GM18873 (cell line): ENCODE measurements at regions not wholly inside any gene's neighbourhood (a gene's known extent, or its start where the extent isn't known, plus 50 kb on each side); places are given as distances from the start of the nearest gene placed in this dataset.

Source experiments
- ATAC-seq: cut with Tn5 transposase; IDR thresholded peaks from one replicate; pipeline ENCODE4 v1.9.1; 2021; ENCODE audit warnings: mild to moderate bottlenecking, moderate library complexity, moderate number of reproducible peaks; ENCODE audit not compliant: unreplicated experiment, low FRiP score

DNA sequence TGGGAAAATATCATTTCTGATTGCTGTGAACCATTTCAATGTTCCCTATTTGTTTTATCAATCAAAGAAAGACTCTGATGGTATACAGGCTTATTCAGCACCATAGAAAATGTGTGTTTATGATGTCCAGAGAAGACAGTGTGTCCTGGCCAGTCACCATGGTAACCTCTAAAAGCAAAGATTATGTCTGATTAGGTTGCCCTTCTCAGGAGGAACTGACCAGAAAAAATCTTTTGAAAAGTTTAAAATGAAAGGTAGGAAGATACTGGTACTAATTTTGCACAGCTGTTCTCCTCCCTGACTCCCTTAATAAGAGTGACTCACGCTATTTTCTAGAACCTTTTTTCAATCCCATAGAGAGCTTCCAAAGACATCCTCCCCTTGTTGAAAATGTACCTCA is 391.8 kb upstream of the DCN start:
- ATAC-seq, result no peak

- ATAC-seq, result no peak
These were observed 390.3 kb upstream of the DCN start for GRCh38 chr12:91572869-91573268.

DNA sequence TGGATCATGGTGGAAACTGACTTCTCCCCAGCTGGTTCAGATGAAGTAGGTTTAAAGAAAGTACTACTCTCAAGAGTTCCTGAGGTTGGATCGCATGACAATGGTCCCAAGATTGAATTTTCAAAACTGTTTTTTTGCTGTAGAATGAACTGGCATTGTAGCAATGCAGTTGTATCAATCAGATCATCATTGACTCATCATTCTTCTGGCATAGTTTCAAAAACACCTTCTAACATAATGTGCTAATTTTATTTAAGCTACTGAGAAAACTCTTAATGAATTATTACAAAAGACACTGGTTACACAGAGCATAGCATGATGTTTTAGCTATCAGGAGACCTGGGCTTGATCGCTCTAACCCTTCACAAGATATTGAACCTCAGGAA is 384.5 kb upstream of the DCN start:
- ATAC-seq, result no peak

GRCh38 chr12:91566328-91567099 is 383.9 kb upstream of the DCN start:
- ATAC-seq, result no peak

DNA sequence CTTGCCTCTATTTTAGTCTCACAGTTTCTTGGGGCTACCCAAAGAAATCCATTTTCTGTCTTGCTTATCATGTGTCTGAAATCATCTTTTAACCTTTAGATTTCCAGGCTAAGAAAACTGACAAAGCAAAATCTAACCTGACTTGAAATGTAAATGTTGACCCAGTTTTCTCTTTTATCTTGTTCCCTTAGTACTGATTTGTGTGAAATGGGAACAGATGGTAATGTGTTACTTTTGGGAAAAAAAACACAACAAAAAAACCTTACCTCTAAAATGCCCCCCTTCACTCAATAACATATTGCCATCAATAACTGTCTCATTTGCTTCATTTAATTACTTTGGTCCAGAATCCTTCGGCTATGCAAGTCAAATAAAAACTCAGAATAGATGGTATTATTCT is 383.2 kb upstream of the DCN start:
- no peak for ATAC-seq

DNA sequence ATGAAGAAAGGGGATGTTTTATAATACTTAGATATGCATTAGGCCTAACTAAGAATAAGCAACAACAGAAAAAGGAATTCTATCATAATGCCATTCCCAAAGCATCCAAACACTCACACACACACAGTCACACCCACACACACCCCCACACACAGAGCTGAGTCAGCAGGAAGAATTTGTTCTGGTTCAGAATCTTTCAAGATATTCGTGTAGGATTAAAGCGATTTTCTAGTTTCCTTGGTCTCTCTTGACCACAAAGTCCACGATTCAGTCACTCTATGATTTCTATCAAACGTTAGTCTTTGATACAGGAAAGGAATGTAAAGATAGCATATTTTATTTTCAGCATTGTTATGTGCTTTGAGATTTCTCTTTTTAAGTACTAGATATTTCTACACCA is 382.6 kb upstream of the DCN start:
- ATAC-seq, result no peak

GRCh38 chr12:91563011-91563765 is 380.6 kb upstream of the DCN start:
- no peak for ATAC-seq

GRCh38 chr12:91562476-91562875 is 379.9 kb upstream of the DCN start:
- no peak for ATAC-seq

DNA sequence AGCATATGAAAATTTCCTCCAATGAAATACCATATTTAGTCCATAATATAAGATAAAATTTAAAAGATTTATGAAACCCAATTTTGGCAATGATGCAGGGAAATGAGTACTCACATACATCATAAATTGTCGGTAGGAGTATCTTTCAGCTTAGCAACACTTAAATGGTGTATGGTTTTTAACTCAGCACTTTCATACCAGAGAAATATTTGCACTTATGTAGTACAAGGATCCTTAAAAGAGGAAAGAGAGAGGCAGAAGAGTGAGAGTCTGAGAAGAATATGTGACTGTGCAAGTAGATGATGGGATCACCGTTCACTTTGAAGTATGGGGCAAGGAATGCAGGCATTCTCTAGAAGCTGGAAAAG is 379.3 kb upstream of the DCN start:
- ATAC-seq, result no peak

- ATAC-seq, result no peak
These were observed 378.8 kb upstream of the DCN start for GRCh38 chr12:91561301-91561957.

- no peak for ATAC-seq
These were observed 374.3 kb upstream of the DCN start for GRCh38 chr12:91556909-91557308.

GRCh38 chr12:91555436-91556415 is 373.1 kb upstream of the DCN start:
- ATAC-seq, result no peak

DNA sequence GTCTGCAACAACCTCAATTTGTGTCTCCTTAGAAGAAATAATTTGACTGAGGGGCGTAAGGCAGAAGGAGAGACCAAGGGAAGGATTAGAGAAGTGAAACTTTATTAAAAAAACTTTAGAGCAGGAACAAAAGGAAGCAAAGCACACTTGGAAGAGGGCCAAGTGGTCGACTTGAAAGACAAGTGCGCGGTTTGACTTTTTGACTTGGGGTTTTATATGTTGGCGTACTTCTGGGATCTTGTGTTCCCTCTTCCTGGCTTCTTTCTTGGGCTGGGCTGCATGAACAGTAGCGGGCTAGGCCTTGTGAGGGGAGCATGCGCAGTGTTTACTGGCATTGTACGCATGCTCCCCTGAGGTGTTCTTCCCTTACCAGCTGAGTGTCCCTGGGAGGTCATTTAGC is 369.3 kb upstream of the DCN start:
- no peak for ATAC-seq

- ATAC-seq, result no peak
These were observed 368.6 kb upstream of the DCN start for GRCh38 chr12:91551242-91551641.

- ATAC-seq, result no peak
These were observed 360.0 kb upstream of the DCN start for GRCh38 chr12:91542666-91543065.

GRCh38 chr12:91542067-91542466 is 359.4 kb upstream of the DCN start:
- no peak for ATAC-seq

DNA sequence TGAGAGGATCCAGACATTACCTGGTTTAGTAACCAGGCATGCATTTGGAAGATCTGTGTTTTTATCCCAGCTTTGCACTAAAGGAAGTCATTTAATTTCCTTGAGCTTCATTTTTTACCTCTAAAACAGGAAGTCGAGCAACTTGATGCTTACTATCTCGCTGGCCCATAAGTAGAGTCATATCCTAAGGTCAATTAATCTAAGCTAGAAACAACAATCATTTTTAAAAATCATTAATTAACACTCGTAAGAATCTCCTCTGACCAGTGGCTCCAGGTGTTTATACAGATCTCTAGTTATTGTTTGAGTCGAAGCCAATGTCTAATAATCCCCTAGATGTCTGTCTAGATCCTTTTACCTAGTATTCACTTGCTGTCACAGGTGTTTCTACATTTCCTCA is 355.8 kb upstream of the DCN start:
- no peak for ATAC-seq

- no peak for ATAC-seq
These were observed 350.7 kb upstream of the DCN start for GRCh38 chr12:91533366-91533765.

- ATAC-seq, result no peak
These were observed 347.2 kb upstream of the DCN start for GRCh38 chr12:91529829-91530228.

- no peak for ATAC-seq
These were observed 341.2 kb upstream of the DCN start for GRCh38 chr12:91523831-91524230.

DNA sequence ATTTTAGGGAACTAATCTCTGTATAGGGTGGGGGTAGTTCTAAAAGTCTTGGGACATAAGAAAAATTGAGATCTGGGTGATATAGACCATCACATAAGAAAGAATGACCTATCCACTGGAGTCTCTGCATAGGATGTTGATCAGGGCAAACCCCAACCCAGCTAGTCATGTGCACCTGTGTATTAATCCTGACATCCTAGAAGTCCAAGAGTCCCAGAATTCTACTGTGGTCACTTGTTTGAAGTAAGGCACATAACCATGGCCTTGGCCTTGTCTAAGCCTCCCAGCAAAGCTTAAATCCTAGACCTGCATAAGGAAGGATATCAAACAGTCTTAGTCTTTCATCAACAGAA is 334.1 kb upstream of the DCN start:
- no peak for ATAC-seq
